ENCODE measurements at regions not wholly inside any gene's neighbourhood (a gene's known extent, or its start where the extent isn't known, plus 50 kb on each side); places are given as distances from the start of the nearest gene placed in this dataset.

- no peak for DNase-seq
These were observed 201.0 kb upstream of the COPS8 start for GRCh38 chr2:236884569-236885175.

GRCh38 chr2:236886456-236886855, 199.2 kb upstream of the COPS8 start:
- DNase-seq, result no peak

DNA sequence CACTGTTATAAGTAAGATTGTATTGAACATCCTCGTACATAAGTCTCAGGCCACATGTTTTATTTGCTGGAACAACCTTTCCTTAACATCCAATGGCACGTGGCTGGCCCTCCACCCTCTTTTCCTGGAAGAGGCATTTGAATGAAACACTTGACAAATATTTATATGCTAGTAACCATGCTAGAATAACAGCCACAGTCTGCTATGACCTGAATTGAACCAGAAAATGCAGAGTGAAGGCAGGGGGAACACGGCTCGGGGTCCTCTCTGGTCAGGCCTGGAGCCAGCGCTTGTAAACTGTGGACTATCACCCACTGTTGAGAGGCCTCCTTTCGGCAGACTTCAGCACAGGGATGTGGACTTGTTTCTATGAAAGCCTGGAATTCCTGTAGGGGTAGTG, 198.2 kb upstream of the COPS8 start:
- DNase-seq, result no peak

GRCh38 chr2:236887953-236888793, 197.5 kb upstream of the COPS8 start:
- no peak for DNase-seq

DNA sequence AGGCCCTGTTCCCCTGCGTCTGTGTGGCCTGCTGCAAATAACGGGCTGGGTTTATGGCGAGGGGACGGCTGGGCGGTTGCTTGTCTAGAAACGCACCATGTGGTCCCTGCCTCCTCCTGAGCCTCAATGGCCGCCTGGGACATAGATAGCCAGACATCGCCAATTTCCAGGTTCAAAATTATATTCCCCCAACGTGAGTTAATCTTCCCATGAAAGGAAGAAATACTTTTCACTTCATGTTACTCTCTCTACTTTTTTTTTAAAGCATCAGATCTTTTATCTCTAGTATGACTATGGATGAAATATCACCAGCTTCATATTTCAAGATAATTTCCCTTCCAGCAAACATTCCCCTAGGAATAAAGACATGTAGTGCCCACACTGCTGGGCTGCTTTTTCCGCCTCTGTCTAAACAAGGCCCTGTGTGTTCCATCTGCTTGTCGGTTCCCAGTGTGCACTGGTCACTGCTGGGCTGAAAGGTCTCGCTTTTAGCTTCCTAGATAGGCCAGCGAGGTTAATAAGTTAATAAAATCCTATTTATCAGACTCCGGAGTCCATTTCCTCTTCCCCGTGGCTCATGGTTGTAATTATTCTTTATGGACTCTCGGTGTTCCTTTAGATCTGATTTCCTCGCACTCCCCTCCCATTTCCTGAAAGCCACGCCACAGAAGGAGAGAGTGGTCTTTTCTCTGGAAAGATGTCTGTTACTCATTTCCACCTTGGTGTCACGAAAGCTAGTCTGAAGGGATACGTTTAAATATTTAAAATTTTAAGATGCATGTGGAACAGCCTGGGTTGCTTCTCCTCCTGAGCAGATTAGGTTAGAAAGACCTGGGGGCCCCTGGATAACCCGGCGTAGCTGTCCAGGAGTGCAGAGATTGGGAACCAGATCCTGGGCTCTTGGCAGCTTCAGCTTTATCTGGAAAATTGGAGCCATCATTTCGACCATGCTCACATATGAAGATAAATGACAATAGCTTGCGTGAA, 196.6 kb upstream of the COPS8 start:
- no peak for DNase-seq

DNA sequence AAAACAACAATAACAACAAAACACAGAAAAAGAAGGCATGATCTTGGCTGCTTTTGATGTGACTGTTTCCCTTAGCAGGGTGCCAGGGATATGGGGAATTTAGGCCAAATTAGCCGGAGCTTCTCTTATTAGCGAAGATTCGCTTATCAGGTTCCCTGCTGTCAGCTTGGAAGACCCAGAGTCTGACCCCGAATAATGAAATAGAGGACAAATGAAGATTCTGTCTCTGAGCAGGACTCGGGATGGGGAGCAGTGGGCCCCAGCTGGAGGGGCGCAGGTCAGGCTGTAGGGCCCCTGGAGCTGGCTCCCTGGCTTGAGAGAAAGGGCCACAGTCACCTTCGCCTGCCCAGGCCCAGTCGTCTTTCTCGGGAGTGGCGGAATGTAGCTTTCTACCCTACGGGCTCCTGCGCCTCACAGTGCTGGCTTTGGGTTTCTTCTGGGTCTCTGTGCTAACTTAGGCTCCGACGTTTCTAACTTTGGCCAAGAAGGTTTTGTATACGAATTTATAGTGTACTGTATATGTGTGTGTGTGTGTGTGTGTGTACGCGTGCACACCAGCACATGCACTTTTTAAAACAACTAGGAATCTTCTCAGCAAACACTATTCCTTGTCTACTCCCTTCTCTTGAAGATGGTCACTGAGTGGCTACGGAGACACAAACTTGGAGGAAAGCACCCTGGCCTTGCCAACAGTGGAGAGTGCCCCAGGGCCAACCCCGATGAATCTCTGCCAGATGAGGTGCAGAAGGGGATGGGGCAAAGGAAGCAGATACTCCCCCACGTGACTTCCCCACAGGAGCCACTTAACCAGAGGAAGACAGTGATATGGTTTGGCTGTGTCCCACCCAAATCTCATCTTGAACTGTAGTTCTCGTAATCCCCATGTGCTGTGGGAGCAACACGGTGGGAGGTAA, 195.6 kb upstream of the COPS8 start:
- DNase-seq, result no peak

GRCh38 chr2:236892721-236893120, 193.0 kb upstream of the COPS8 start:
- DNase-seq, result no peak

- DNase-seq, result no peak
These were observed 190.9 kb upstream of the COPS8 start for GRCh38 chr2:236894791-236895190.

- no peak for DNase-seq
These were observed 190.2 kb upstream of the COPS8 start for GRCh38 chr2:236895497-236895896.

- DNase-seq, result no peak
These were observed 189.0 kb upstream of the COPS8 start for GRCh38 chr2:236896688-236897087.

GRCh38 chr2:236899146-236899545, 186.5 kb upstream of the COPS8 start:
- DNase-seq, result no peak

DNA sequence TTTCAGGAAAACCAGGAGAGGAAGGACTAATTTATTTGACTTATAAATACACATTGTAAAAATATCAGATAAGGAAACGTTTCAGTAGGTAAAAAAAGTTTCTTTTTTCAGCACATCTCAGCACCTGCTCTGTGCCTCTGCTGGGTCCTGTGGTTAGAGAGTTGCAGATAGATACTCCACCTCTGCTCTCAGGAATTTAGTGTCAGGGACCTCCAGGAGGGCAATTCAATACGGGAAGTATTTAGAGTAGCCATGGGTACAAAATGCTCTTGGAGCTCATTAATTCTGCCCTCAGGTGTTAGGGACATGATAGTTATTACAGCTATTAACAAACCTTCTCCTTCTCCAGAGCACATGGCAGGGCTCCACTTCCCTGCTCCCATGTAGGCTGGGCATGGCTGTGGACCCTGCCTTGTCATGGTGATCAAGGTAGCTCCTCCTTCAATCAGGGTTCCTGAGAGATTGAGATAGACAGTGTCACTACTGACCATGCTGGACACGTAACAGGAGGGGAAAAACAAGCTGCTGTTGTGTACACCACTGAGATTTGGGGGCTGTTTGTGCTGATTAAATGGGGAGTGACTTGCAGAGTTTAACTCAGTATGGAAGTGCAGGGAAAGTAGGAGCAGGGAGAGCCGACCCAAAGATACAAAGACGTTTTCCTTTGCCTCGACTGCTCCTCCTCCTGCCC, 185.6 kb upstream of the COPS8 start:
- no peak for DNase-seq

DNA sequence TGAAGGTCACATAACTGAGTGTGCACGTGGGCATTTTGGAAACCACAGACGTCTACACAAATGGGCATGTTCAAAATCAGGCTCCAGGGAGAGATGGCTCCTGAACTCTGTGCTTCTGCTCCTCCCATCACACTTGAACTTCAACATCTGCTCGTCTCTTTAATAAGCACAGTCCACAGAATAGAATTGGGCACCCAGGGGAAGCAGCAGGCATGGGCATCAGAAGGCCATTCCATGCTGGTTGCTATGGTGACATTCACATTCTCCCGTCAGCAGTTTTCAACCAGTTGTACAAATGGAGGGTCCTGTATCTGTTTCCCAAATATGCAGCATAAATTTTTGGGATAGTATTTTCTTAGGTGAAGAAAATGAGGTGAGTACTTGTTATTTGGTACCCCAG, 183.7 kb upstream of the COPS8 start:
- no peak for DNase-seq

- DNase-seq, result no peak
These were observed 181.7 kb upstream of the COPS8 start for GRCh38 chr2:236903978-236904377.

- no peak for DNase-seq
These were observed 181.1 kb upstream of the COPS8 start for GRCh38 chr2:236904389-236905263.

DNA sequence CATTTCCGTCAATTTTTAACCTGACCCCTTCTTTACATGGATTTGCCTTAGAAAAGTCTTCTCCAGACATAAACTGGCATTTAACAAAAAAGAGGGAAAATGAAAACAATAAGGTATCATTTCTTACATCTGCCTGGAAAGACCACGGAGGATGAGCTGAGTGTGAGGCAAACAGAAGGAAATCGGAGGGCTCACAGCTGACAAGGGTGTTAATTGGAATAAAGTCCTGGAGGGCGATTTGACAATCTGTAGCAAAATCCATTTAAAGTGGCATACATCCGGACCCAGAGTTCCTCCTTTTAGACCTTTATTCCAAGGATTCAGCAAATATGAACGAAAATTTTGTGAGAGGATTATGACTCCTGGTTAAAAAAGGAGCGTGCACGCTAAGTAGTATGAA, 179.7 kb upstream of the COPS8 start:
- DNase-seq, result no peak

- DNase-seq, result no peak
These were observed 177.1 kb upstream of the COPS8 start for GRCh38 chr2:236908439-236909192.

GRCh38 chr2:236909193-236909504, 176.5 kb upstream of the COPS8 start:
- no peak for DNase-seq

GRCh38 chr2:236909802-236910201, 175.9 kb upstream of the COPS8 start:
- no peak for DNase-seq
